ENCODE measurements at regions not wholly inside any gene's neighbourhood (a gene's known extent, or its start where the extent isn't known, plus 50 kb on each side); places are given as distances from the start of the nearest gene placed in this dataset.

DNA sequence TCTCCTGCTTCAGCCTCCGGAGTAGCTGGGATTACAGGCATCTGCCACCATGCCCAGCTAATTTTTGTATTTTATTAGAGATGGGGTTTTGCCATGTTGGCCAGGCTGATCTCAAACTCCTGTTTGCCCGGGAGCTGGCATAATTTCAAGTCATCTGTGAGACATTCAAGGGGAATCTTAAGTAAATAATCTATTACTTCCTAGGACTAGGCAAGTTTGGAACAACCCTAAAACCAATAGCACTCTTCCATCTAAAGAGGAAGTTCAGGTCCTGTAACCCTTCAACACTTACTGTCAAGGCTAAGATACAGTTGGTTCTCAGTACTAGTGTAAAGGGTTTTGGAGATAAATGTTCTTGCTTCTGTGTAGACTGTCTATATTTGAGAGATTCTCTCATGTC is 267.8 kb upstream of the IRAK1BP1 start:
- TF ChIP-seq, protein P1, sequence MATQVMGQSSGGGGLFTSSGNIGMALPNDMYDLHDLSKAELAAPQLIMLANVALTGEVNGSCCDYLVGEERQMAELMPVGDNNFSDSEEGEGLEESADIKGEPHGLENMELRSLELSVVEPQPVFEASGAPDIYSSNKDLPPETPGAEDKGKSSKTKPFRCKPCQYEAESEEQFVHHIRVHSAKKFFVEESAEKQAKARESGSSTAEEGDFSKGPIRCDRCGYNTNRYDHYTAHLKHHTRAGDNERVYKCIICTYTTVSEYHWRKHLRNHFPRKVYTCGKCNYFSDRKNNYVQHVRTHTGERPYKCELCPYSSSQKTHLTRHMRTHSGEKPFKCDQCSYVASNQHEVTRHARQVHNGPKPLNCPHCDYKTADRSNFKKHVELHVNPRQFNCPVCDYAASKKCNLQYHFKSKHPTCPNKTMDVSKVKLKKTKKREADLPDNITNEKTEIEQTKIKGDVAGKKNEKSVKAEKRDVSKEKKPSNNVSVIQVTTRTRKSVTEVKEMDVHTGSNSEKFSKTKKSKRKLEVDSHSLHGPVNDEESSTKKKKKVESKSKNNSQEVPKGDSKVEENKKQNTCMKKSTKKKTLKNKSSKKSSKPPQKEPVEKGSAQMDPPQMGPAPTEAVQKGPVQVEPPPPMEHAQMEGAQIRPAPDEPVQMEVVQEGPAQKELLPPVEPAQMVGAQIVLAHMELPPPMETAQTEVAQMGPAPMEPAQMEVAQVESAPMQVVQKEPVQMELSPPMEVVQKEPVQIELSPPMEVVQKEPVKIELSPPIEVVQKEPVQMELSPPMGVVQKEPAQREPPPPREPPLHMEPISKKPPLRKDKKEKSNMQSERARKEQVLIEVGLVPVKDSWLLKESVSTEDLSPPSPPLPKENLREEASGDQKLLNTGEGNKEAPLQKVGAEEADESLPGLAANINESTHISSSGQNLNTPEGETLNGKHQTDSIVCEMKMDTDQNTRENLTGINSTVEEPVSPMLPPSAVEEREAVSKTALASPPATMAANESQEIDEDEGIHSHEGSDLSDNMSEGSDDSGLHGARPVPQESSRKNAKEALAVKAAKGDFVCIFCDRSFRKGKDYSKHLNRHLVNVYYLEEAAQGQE (IDR thresholded peaks at IDR 0.05; ENCODE audit: low read depth), result no peak
- TF ChIP-seq YY1 (IDR thresholded peaks at IDR 0.05; ENCODE audit: low read depth) (no peak), EP300 (IDR thresholded peaks at IDR 0.05; ENCODE audit: borderline replicate concordance) (no peak), CREB1 (IDR thresholded peaks at IDR 0.05; ENCODE audit: low read depth) (no peak), TCF12 (IDR thresholded peaks at IDR 0.05; ENCODE audit: low read depth) (no peak), MAX (IDR thresholded peaks at IDR 0.05) (no peak), TAF1 (IDR thresholded peaks at IDR 0.05; ENCODE audit: low read depth) (no peak), USF1 (IDR thresholded peaks at IDR 0.05) (no peak), RAD21 (IDR thresholded peaks at IDR 0.05; ENCODE audit: low read depth) (no peak), CEBPB (IDR thresholded peaks at IDR 0.05) (no peak)

Data from Ishikawa (cell line).